ENCODE measurements at regions not wholly inside any gene's neighbourhood (a gene's known extent, or its start where the extent isn't known, plus 50 kb on each side); places are given as distances from the start of the nearest gene placed in this dataset.

DNA sequence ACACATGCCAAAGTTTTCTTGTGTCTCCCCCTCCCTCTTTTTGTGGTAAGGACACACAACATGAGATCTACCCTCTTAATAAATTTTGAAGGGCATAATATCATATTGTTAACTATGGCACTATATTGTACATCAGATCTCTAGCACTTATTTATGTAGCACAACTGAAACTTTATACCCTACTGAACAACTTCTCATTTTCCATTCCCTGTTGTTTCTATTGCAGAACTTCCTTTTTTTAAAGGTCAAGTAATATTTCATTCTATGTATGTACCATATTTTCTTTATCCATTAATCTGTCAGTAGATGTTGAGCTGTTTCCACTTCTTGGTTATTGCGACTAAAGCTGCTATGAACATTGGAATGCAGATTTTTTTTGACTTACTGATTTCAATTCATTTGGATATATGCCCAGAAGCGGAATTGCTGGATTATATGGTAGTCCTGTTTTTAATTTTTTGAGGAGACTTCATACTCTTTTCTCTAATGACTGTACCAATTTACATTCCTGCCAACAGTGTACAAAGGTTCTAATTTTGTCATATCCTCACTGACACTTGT is 305.3 kb downstream of the PRR16 start:
- TF ChIP-seq, protein P1, sequence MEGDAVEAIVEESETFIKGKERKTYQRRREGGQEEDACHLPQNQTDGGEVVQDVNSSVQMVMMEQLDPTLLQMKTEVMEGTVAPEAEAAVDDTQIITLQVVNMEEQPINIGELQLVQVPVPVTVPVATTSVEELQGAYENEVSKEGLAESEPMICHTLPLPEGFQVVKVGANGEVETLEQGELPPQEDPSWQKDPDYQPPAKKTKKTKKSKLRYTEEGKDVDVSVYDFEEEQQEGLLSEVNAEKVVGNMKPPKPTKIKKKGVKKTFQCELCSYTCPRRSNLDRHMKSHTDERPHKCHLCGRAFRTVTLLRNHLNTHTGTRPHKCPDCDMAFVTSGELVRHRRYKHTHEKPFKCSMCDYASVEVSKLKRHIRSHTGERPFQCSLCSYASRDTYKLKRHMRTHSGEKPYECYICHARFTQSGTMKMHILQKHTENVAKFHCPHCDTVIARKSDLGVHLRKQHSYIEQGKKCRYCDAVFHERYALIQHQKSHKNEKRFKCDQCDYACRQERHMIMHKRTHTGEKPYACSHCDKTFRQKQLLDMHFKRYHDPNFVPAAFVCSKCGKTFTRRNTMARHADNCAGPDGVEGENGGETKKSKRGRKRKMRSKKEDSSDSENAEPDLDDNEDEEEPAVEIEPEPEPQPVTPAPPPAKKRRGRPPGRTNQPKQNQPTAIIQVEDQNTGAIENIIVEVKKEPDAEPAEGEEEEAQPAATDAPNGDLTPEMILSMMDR (IDR thresholded peaks at IDR 0.05): no peak
- no peak for TF ChIP-seq POLR2A (IDR thresholded peaks at IDR 0.05)

All from thyroid gland (tissue), 4 donors.